D721Med (cell line): ENCODE measurements at regions not wholly inside any gene's neighbourhood (a gene's known extent, or its start where the extent isn't known, plus 50 kb on each side); places are given as distances from the start of the nearest gene placed in this dataset.
"Not testable (repeated sequence)": the region's sequence is repeated elsewhere in the genome, so short reads cannot be mapped to it uniquely, and the experiment has no call there.

Experiments
- DNase-seq: peaks from one replicate; pipeline ENCODE4 v3.0.0; 2011; ENCODE audit warnings: low spot score; ENCODE audit not compliant: insufficient read length
- FAIRE-seq: peaks from 2 replicates; lab custom pipeline; 2011; peaks lifted over from hg19 to GRCh38; lab: Jason Lieb, UNC
- TF ChIP-seq, protein P1 (sequence below): IDR thresholded peaks from 2 replicates; pipeline ENCODE4 v1.5.1; 2012; ENCODE audit warnings: mild to moderate bottlenecking, control low read depth; ENCODE audit not compliant: insufficient read depth; ENCODE audit errors: missing control alignments

DNA sequence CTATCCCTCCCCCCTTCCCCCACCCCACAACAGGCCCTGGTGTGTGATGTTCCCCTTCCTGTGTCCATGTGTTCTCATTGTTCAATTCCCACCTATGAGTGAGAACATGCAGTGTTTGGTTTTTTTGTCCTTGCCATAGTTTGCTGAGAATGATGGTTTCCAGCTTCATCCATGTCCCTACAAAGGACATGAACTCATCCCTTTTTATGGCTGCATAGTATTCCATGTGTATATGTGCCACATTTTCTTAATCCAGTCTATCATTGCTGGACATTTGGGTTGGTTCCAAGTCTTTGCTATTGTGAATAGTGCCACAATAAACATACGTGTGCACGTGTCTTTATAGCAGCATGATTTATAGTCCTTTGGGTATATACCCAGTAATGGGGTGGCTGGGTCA, 52.3 kb upstream of the MAN1A2 start:
- FAIRE-seq, DNase-seq: not testable (repeated sequence)

DNA sequence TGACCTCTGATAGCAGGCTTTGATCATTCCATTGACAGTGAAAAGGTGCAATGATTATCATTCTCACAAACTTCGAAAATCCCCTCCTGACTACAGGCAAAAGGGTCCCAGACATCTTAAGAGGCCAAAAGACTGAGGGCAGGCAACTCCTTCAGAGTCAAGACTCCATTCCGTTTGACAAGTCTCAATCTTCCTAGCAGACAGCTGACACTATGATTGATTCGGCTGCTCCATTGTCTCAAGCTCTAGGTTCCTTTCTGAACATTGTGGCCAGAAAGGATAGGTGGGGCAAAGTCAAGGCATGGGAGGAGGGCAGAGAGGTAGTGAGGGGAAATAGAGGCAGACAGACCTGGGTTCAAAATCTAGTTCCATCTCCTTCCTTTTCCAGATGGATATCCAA, 53.7 kb upstream of the MAN1A2 start:
- DNase-seq (no peak), FAIRE-seq (no peak)
- TF ChIP-seq, protein P1, sequence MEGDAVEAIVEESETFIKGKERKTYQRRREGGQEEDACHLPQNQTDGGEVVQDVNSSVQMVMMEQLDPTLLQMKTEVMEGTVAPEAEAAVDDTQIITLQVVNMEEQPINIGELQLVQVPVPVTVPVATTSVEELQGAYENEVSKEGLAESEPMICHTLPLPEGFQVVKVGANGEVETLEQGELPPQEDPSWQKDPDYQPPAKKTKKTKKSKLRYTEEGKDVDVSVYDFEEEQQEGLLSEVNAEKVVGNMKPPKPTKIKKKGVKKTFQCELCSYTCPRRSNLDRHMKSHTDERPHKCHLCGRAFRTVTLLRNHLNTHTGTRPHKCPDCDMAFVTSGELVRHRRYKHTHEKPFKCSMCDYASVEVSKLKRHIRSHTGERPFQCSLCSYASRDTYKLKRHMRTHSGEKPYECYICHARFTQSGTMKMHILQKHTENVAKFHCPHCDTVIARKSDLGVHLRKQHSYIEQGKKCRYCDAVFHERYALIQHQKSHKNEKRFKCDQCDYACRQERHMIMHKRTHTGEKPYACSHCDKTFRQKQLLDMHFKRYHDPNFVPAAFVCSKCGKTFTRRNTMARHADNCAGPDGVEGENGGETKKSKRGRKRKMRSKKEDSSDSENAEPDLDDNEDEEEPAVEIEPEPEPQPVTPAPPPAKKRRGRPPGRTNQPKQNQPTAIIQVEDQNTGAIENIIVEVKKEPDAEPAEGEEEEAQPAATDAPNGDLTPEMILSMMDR = no peak

DNA sequence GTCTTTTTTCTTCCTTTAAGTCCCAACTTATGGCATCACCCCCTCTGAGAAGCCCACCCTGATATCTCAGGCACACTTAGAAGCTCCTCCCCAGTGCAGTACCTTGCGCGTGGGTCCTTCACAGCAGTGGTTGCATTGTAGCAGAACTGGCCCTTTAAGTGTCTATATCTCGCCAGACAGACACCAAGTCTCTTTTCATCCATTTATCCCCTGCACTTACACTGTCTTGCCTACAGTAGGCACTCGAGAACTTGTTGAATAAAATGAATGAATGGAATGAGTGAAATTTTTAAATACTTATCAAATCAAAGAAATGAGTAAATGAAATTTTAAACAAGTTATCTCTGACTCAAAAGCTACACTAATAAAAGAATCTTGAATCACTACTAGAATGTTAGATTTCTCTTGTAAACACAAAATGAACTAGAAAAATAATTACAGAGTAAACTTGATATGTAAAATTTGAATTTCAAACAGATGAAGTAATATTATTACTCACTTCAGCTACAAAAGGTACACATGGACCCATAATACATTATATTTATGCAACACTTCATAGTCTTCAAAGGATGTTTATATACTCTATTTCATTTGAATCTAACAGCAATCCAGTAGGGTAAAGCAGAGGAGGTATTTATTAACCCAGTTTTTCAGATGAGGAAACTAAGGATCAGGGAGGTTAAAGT, 54.7 kb upstream of the MAN1A2 start:
- TF ChIP-seq, protein P1 = peak; percentile 37
- no peak for FAIRE-seq
- no peak for DNase-seq

DNA sequence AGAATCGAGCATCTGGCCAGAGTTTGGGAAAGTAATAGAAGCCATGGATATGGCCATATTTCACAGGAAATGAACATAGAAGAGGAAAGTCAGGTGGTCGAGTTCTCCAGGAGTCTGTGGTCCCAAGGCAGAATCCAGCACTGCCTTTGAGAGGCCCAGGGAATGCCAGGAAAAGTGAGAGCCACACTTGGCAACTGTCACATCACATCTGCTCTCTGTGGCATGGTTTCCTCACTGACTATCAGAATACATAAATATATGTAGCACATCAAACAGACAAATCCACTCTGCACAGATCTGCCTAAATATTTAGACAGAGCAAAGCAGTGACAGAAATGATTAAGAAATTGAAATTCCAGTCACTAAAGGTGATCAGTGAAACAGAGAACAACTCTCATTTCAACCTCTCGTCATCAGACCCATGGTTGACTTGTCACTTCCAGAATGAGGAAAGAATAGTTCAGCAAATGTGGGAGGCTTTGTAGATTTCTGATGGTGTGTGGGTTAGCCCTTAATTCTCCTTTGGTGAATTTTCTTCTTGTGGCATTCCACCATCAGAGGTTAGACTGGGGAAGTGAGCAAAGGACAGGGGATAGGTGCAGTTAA, 58.8 kb upstream of the MAN1A2 start:
- TF ChIP-seq, protein P1 = no peak
- FAIRE-seq (no peak), DNase-seq (no peak)

DNA sequence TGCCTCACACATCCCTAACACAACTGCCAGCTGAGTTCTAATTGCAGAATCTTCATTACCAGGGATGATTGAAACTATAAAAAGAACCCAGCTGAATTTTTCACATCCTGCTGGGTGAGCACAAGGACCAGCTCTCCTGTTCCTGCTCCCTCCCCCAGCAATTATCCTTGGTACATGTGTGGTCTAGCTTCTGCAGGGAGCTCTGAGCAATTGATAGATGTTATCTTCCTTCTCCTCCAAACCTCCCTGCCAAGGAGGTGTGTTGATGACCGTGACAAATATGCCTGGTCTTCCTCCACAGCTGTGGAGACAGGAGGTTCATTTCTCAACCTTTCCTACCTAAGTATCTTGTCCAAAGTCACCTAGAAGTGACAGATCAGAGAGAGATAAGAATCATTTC, 65.3 kb upstream of the MAN1A2 start:
- FAIRE-seq (no peak), DNase-seq (no peak)
- TF ChIP-seq, protein P1 = no peak

DNA sequence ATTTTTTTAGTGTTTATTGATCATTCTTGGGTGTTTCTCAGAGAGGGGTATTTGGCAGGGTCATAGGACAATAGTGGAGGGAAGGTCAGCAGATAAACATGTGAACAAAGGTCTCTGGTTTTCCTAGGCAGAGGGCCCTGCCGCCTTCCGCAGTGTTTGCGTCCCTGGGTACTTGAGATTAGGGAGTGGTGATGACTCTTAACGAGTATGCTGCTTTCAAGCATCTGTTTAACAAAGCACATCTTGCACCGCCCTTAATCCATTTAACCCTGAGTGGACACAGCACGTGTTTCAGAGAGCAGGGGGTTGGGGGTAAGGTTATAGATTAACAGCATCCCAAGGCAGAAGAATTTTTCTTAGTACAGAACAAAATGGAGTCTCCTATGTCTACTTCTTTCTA, 67.1 kb upstream of the MAN1A2 start:
- FAIRE-seq, DNase-seq: not testable (repeated sequence)

DNA sequence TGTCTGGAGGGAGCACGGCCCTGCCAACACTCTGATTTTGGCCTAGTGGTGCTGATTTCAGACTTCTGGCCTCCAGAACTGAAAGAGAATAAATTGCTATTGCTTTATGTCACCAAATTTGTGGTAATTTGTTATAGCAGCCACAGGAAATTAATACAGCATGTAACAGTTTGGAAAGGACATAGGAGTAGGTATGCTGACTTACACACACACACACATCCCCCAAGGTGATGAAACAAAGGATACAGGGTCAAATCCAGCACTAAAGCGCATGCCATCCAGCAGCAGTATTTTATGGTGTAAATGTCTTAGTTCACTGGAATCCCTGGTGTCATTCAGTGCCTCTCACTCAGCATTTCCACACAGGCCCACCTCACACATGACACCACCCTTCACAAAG, 72.2 kb upstream of the MAN1A2 start:
- FAIRE-seq = no peak
- no peak for DNase-seq
- TF ChIP-seq, protein P1 = no peak

DNA sequence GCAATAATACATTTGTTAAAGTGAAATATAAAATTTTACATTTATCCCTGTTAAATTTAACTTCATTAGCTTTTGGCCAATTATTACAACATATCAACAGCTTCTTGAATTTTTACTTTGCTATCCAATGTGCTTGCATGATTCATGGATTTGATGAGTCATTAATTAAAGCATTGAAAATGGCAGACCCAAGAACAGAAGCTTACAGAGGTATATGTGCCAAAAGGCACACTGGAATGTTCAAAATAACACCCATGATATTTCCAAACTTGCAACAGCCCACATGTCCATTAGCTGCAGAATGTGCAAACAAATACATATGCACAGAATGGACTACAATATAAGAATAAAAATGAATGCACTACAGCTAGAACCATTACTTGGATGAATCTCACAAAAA, 76.4 kb upstream of the MAN1A2 start:
- FAIRE-seq (no peak), DNase-seq (no peak)
- TF ChIP-seq, protein P1 = no peak
